ENCODE measurements at regions not wholly inside any gene's neighbourhood (a gene's known extent, or its start where the extent isn't known, plus 50 kb on each side); places are given as distances from the start of the nearest gene placed in this dataset.
"Not testable (repeated sequence)": the region's sequence is repeated elsewhere in the genome, so short reads cannot be mapped to it uniquely, and the experiment has no call there.

GRCh38 chr11:3445535-3445934 lies 66.6 kb upstream of the ZNF195 start:
- TF ChIP-seq POLR2A, CTCF (IDR thresholded peaks at IDR 0.05): not testable (repeated sequence)

All from body of pancreas (tissue), 4 donors.